Stomach (tissue), 8 donors: ENCODE measurements at regions not wholly inside any gene's neighbourhood (a gene's known extent, or its start where the extent isn't known, plus 50 kb on each side); places are given as distances from the start of the nearest gene placed in this dataset.
"Not testable (repeated sequence)": the region's sequence is repeated elsewhere in the genome, so short reads cannot be mapped to it uniquely, and the experiment has no call there.

Experiments used
- DNase-seq, 2 donors: peaks; one replicate each; pipeline versions ENCODE4 v3.0.0 to v3.0.0-alpha.2; 2013 to 2019
- H3K27ac ChIP-seq, 5 donors: fragments of 200-600 bp in 4 of 5; sonication (generic) in 4 of 5; one replicate each; pipeline ENCODE4 v1.5.1; 2013 to 2019; ENCODE audit warnings: mild to moderate bottlenecking in 1 of 5, moderate library complexity in 1 of 5
- H3K27me3 ChIP-seq, 3 donors: fragments of 200-600 bp; sonication (generic); one replicate each; pipeline ENCODE4 v1.5.1; 2017 to 2019; ENCODE audit warnings: mixed run types in 1 of 3
- H3K36me3 ChIP-seq, 4 donors: fragments of 200-600 bp; sonication (generic); 1 replicate in 3 of 4; 2 replicates in 1 of 4; pipeline ENCODE4 v1.5.1; 2016 to 2019
- H3K4me1 ChIP-seq, 4 donors: fragments of 200-600 bp; sonication (generic); one replicate each; pipeline ENCODE4 v1.5.1; 2016 to 2019
- H3K4me3 ChIP-seq, 4 donors: fragments of 200-600 bp; sonication (generic) in 3 of 4; one replicate each; pipeline ENCODE4 v1.5.1; 2016 to 2019; ENCODE audit warnings: mild to moderate bottlenecking in 1 of 4
- H3K9me3 ChIP-seq, 4 donors: fragments of 200-600 bp; sonication (generic); one replicate each; pipeline ENCODE4 v1.5.1; 2016 to 2019
- EP300 ChIP-seq: sonication (generic); formaldehyde crosslinking; IDR thresholded peaks from one replicate; pipeline ENCODE4 v1.6.1; 2017; ENCODE audit warnings: antibody characterized with exemption
- POLR2A ChIP-seq, 4 donors: fragments of 450-650 bp; IDR thresholded peaks; one replicate each; pipeline ENCODE4 v1.6.1; 2016; ENCODE audit warnings: antibody characterized with exemption in 4 of 4, control low read depth in 2 of 4, mild to moderate bottlenecking in 1 of 4, moderate library complexity in 1 of 4
- POLR2AphosphoS5 ChIP-seq, 3 donors: sonication (generic); formaldehyde crosslinking; IDR thresholded peaks; one replicate each; pipeline ENCODE4 v1.6.1; 2016; ENCODE audit warnings: antibody characterized with exemption in 3 of 3
- WGBS, 5 donors: extraction: QIAGEN DNeasy Blood & Tissue Kit in 3 of 5; methylation state at CpG; one replicate each; pipeline versions ENCODE4 v1.1.5 to v1.1.7; 2013 to 2018; 5-methylcytosine and 5-hydroxymethylcytosine counted together
- intact Hi-C: fragments of 100-400 bp; cut with DNase I; formaldehyde crosslinking; loops from one replicate; pipeline ENCODE4 v1.15.1; 2023; ENCODE audit warnings: low total_unique reads
- TF ChIP-seq, protein P1 (sequence below), 7 experiments: fragments of 450-650 bp in 4 of 7; fragments of 200-600 bp in 3 of 7; sonication (generic) in 3 of 7; IDR thresholded peaks; one replicate each; pipeline ENCODE4 v1.5.1; 2016 to 2019; ENCODE audit warnings: antibody characterized with exemption in 7 of 7, control low read depth in 2 of 7, mild to moderate bottlenecking in 1 of 7
- donor health status: healthy with polysubstance abuse.
- donor health status: Bipolar disorder and iron deficiency.
- donor health status: healthy.

DNA sequence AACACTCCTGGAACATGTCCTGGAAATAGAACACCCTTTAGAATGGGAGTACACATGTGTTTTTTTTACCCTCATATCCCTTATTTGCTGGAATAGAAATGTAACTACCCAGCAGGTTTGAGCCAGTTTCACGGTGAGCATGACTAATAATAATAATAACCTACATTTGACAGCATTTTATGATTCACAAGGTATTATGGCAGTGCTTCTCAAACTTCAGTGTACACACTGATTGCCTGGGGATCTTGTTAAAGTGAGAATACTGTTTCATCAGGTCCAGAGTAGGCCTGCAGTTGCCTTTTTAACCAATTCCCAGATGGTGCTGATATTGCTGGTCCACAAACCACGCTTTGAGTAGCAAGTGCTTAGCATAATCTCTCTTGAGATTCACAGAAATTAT is 63.9 kb downstream of the NFKBIZ start:
- no peak overlapping the region for H3K27ac ChIP-seq
- no peaks in the 10 kb centered on the region for H3K4me1 ChIP-seq
- no peaks in the 10 kb centered on the region for H3K9me3 ChIP-seq
- intact Hi-C loops: no loop called here
- WGBS, 5 donors: 82 to 89% (median 88%) methylated on average over 2 of the region's 2 CpGs
- H3K27me3 ChIP-seq: no peaks in the 10 kb centered on the region
- no peak for TF ChIP-seq EP300
- TF ChIP-seq, protein P1, sequence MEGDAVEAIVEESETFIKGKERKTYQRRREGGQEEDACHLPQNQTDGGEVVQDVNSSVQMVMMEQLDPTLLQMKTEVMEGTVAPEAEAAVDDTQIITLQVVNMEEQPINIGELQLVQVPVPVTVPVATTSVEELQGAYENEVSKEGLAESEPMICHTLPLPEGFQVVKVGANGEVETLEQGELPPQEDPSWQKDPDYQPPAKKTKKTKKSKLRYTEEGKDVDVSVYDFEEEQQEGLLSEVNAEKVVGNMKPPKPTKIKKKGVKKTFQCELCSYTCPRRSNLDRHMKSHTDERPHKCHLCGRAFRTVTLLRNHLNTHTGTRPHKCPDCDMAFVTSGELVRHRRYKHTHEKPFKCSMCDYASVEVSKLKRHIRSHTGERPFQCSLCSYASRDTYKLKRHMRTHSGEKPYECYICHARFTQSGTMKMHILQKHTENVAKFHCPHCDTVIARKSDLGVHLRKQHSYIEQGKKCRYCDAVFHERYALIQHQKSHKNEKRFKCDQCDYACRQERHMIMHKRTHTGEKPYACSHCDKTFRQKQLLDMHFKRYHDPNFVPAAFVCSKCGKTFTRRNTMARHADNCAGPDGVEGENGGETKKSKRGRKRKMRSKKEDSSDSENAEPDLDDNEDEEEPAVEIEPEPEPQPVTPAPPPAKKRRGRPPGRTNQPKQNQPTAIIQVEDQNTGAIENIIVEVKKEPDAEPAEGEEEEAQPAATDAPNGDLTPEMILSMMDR (IDR thresholded peaks at IDR 0.05): no peak
- TF ChIP-seq POLR2A (IDR thresholded peaks at IDR 0.05): no peak
- no peak for TF ChIP-seq POLR2AphosphoS5 (IDR thresholded peaks at IDR 0.05)
- no peak overlapping the region for H3K4me3 ChIP-seq
- H3K36me3 ChIP-seq: no peaks in the 10 kb centered on the region
- no peak for DNase-seq

DNA sequence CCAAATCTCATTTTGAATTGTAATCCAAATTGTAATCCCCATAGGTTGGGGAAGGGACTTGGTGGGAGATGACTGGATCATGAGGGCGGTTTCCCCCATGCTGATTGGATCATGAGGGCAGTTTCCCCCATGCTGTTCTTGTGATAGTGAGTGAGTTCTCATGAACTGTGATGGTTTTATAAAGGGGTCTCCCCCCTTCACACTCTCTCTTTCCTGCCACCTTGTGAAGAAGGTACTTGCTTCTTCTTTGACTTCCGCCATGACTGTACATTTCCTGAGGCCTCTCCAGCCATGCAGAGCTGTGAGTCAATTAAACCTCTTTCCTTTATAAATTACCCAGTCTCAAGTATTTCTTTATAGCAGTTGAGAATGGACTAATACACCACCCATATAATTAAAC is 68.4 kb downstream of the NFKBIZ start:
- H3K27ac ChIP-seq, H3K9me3 ChIP-seq, intact Hi-C loops, H3K27me3 ChIP-seq, DNase-seq, H3K4me3 ChIP-seq, H3K36me3 ChIP-seq, H3K4me1 ChIP-seq: not testable (repeated sequence)
- WGBS, 5 donors: 86 to 100% (median 95%) methylated on average over 2 of the region's 2 CpGs

DNA sequence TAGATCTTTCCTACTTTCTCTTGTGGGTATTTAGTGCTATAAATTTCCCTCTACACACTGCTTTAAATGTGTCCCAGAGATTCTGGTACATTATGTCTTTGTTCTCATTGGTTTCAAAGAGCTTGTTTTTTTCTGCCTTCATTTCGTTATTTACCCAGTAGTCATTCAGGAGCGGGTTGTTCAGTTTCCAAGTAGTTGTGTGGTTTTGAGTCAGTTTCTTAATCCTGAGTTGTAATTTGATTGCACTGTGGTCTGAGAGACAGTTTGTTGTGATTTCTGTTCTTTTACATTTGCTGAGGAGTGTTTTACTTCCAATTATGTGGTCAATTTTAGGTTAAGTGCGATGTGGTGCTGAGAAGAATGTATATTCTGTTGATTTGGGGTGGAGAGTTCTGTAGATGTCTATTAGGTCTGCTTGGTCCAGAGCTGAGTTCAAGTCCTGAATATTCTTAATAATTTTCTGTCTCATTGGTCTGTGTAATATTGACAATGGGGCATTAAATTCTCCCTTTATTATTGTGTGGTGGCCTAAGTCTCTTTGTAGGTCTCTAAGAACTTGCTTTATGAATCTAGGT is 72.9 kb downstream of the NFKBIZ start:
- 84 to 90% (median 85%) methylated on average over 3 of the region's 3 CpGs for WGBS, 5 donors
- intact Hi-C loops, H3K9me3 ChIP-seq, H3K36me3 ChIP-seq, H3K4me3 ChIP-seq, DNase-seq, H3K27ac ChIP-seq, H3K27me3 ChIP-seq: not testable (repeated sequence)
- peaks cover 0 to 22% (median 9%) of the 10 kb centered on the region in 4 donors for H3K4me1 ChIP-seq

DNA sequence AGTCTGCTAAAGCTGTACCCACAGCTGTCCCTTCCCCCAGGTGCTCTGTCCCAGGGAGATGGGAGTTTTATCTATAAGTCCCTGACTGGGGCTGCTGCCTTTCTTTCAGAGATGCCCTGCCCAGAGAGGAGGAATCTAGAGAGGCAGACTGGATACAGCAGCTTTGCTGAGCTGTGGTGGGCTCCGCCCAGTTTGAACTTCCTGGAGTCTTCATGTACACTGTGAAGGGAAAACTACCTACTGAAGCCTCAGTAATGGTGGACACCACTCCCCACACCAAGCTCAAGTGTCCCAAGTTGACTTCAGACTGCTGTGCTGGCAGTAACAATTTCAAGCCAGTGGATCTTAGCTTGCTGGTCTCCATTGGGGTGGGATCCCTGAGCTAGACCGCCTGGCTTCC is 75.3 kb downstream of the NFKBIZ start:
- H3K9me3 ChIP-seq, H3K36me3 ChIP-seq, H3K27me3 ChIP-seq, intact Hi-C loops, H3K4me3 ChIP-seq: not testable (repeated sequence)
- peak overlapping the region in 2 of 5 donors; percentile 14 to 42 for H3K27ac ChIP-seq
- peak; percentile 33 to 41 for DNase-seq
- H3K4me1 ChIP-seq: peaks cover 0 to 22% (median 9%) of the 10 kb centered on the region in 4 donors
- 92 to 100% (median 98%) methylated on average over 1 to 2 of the region's 2 CpGs for WGBS, 5 donors

DNA sequence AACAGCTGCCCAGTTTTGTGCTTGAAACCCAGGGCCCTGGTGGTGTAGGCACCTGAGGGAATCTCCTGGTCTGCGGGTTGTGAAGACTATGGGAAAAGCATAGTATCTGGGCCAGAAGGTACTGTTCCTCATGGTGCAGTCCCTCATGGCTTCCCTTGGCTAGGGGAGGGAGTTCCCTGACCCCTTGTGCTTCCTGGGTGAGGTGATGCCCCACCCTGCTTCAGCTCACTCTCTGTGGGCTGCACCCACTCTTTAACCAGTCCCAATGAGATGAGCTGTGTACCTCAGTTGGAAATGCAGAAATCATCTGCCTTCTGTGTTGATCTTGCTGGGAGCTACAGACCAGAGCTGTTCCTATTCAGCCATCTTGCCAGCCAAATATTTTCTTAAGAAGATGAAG is 75.8 kb downstream of the NFKBIZ start:
- 67 to 100% (median 96%) methylated on average over 1 of the region's 1 CpG for WGBS, 5 donors

DNA sequence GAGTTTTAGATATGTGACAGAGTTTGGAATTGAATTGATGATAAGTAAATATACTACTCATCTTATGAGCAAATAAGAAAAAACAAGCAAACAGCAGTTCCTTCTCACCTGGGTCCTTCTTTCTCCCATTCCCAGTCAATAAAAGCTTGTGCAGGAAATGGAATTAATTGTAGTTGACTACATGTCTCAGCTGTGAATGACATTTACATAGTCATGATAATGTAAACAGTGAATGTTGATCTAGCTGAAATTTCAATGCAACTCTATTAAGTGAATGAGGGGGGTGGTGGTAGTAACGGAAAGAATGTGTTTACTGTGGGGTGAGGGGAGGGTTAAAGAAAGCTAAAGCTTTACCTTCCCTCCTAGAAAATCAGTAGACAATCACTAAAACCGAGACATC is 76.2 kb downstream of the NFKBIZ start:
- Histone ChIP-seq H3K9me3 (no peaks in the 10 kb centered on the region), H3K4me3 (no peak overlapping the region), H3K27me3 (peaks cover 0 to 3% (median 0%) of the 10 kb centered on the region in 3 donors), H3K4me1 (peaks cover 0 to 22% (median 9%) of the 10 kb centered on the region in 4 donors), H3K36me3 (no peaks in the 10 kb centered on the region), H3K27ac (peak overlapping the region in 1 of 5 donors; percentile 42)
- WGBS, 5 donors: 19 to 48% (median 35%) methylated on average over 2 of the region's 2 CpGs
- TF ChIP-seq EP300 (no peak), POLR2A (IDR thresholded peaks at IDR 0.05) (no peak), POLR2AphosphoS5 (IDR thresholded peaks at IDR 0.05) (no peak)
- TF ChIP-seq, protein P1 (IDR thresholded peaks at IDR 0.05): no peak
- intact Hi-C loops: no loop called here
- no peak for DNase-seq

More for the DNA sequence above, 75.8 kb downstream of the NFKBIZ start:
- Histone ChIP-seq H3K27ac (peak overlapping the region in 2 of 5 donors; percentile 14 to 42), H3K4me1 (peaks cover 0 to 22% (median 9%) of the 10 kb centered on the region in 4 donors)
- DNase-seq, H3K9me3 ChIP-seq, H3K36me3 ChIP-seq, intact Hi-C loops, H3K27me3 ChIP-seq, H3K4me3 ChIP-seq: not testable (repeated sequence)
